GM19438 (cell line): ENCODE measurements at regions not wholly inside any gene's neighbourhood (a gene's known extent, or its start where the extent isn't known, plus 50 kb on each side); places are given as distances from the start of the nearest gene placed in this dataset.

Experiments
- ATAC-seq: cut with Tn5 transposase; IDR thresholded peaks from one replicate; pipeline ENCODE4 v1.9.1; 2021; ENCODE audit warnings: low read depth; ENCODE audit not compliant: unreplicated experiment

DNA sequence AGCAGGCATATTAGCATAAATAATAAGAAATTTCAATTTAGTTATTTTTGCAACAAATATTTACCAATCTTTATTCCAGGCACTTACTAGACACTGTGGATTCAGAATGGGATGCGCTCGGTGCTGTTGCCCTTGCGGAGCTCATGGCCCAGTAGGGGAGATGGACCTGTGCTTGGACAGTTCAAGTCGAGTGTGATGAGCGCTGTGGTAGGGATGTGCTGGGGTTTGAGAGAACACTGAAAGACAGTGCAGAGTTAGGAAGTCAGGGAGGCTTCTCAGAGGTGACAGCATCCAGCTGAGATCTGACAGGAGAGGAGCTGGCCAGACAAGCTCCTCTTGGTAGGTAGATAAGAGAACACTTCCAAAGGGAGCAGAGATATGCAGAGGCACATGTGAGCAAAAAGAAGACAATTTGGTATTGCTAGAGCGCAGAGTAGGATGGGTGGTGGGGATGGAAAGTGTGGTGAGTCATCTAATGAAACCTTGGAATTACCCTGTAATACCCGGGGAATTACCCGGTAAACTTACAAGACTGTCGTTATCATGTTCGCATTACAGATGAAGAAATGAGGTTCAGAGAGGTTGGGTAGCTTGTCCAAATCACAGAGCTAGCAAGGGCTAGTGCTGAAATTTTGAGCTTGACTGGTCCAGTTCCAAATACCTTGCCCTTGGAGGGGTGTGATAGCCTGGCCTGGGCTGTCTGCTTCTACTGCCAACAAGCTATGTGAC lies 298.1 kb upstream of the N4BP1 start:
- ATAC-seq: no peak

DNA sequence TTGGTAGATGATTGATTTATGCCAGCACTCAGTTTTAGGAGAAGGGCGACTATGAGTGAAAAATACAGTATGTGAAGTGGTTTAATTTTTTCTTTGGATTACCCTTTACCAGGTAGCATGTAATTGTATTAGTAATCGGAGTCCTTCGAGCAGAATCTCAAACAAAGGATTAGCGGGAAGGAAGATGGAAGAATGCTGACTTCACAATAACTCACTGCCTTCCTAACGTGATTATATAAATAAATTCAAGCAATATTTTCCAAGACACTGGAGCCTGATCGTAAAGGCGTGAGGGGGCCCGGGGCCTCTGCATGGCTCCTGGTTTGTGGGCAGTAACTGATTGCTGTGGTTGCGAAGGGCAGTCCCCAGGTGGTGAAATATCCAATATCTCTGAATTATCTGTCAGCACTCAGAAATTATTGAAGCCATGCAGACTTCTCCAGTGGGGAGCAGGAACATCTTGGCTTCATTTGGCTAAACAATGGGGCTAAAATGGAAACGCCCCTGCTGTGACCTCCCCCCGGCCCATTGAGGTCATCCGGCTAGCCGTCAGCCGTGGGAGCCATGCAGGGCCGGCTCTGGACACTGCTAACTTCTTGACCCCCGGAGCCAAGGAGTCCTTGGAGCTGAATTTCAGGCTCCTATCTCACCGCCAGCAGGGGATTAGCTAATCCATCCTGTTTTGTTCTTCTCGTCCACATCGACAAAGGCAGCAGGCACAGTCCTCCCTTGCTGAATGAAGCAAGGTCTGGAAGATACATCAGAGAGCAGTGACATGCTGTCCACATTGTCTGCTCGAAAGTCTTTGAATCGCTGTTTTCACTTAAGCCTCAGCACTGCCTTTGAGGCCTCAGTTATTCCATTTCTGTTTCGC lies 295.9 kb upstream of the N4BP1 start:
- no peak for ATAC-seq

DNA sequence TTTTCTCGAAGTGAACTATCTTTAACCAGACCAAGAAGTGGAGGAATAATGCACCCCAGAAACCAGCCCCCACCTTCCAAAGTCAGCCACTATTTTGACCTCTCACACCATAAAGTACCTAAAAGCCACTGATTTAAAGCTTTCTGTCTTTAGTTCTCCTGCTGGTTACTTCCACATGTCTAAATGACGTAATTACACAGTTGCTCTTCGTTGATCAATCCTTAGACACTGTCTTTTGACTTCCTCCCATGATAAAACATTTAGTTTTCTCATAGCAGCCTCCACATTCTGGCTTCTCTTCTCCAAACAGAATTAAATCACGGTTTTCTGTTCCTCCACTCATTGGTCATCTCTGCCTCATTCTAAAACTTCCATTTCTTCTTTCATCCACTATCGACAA lies 294.4 kb upstream of the N4BP1 start:
- ATAC-seq: no peak

DNA sequence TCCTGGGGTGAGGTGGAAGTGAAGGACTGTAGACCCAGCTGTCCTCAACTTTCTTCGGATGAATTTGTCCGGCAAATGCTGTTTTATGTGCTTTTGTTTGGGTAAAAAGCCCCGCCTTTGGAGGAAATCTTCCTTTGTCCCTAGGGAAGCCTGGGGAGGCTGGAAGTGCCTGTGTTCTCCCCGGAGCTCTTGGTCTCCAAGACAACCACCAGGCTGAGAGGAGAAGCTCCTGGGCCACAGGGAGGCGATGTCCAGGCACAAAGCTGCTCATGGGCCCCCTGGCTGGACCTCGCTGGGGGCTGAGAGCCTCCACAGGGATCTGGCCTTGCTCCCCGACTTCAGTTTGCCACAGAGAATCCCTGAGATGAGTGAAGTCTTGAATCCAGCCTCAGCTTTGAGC lies 293.1 kb upstream of the N4BP1 start:
- ATAC-seq: no peak

DNA sequence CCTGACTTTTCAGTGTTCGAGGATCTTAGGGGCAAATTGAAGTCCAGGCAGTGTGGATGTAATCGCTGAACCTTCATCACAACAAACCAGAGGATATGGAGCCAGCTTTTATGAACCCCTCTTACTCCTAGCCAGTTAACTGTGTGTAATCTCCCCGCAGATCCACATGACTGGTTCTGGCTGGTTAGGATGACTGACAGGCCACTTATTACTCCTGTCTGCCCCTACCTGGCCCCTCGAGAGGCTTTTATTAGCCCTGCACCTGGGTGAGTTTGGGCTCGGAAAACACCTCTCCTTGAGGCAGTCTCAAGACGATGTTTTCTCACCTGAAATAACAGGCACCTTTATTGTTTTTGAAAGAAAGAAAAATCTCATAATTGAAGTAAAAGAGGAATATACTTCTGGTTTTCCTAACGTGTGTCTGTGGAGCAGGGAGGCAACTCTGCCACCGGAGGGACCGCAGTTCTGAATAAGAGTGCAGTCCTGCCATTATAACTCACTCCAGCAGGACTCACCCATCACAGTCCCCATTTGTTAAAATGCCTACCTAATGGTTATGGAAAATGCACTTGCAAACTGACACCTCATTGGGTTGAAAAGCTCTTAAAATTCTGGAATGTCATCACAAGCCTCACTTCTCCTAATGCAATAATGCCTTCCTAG lies 291.9 kb upstream of the N4BP1 start:
- ATAC-seq: no peak

DNA sequence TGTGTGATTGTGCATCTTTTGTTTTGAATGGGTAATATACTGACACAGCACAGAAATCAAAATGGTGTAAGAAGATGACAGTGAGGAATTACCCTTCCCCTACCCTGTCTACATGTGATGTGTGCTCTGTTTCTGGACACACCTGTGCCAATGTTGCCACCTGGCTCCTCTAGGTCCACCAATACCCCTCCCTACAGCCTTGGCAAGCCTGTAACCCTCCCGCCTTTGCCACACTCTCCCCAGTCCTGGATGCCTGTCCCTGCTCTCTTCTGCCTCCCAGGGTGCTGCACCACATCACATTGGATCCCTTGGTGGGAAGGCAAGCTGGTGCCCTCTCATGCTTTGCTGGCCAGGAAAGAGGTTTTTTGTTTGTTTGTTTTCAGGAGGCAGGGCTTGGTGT lies 289.5 kb upstream of the N4BP1 start:
- ATAC-seq: no peak

DNA sequence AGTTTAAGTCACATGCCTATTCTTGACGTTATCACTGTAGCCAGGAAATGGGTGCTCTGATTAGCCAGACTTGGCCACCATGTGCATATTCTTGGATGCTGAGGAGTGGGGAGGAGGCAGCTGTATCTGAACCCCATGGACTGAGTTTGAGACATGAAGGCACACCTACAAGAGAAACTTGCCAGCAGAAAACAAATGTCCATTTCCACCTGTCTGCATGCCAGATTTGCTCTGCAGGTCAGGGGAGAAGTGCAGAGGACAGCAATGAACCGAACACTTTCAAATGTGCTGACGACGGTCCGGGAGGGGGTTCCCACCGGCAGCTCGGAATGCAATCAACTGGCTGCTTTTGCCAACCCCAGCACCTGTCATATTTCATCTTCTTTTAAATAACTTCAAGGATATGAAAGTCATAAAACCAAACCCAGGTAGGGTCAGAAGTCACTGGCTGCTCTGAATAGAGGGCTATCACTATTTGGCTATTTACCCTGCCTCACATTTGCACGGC lies 287.8 kb upstream of the N4BP1 start:
- no peak for ATAC-seq

DNA sequence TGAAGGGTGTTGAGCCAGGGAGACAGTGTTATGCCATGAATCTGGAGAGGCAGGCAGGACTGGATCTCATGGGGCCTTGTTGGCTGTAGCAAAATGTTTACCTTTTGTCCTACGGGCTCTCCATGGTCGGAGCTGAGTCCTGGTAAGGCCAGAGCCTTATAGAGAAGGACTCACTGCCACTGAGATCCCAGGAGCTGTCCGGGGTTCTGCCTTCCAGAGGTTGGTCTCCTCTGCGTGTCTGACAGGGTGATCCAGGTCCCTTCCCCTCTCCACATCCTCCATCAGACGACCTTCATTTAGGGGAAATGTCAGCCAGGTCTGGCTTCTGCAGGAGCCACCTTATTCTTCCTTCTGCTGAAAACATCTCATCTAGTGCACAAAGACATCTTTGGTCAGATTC lies 285.2 kb upstream of the N4BP1 start:
- no peak for ATAC-seq

DNA sequence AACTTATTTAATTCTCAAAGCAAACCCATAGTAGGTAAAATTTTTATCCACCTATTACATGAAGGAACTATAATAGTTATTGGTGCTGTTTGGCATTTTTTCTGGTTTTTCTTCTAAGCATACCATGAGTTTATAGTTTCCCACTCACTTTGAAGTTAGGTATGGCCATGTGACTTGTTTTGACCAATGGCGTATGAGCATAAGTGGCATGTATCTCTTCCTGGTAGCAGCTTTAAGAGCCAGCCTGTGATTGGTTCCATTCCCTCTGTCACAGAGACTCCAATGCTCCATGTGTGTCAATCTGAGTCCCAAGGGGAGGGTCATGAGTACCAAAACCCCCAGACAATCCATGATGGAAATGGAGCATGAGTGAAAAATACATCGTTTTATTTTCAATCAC lies 282.9 kb upstream of the N4BP1 start:
- ATAC-seq: no peak

DNA sequence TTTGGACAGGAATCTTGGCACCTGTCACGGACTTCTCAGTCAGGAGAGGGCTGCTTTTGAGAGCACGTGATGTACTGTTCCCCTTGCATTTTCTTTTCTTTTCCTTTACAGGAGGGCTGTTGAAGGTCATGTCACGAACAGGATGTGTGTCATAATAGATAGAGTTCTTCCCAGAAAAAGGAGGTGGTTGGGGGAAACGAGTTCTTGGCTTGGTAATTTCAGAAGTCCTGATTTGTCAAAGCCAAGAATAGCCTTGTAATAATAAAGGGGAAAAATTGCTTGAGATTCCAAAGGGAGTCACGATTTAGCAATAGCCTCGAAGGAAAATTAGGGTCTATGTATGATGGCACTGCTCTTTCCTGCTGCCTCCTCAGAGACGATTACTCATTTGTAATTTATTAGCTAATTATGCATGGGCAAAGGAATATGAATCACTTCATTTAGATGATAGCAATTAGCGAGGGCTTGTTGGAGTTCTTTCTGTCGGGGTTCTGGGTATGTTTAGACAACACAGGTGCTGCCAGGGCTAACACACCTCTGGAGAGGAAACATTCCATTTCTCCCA lies 277.7 kb upstream of the N4BP1 start:
- no peak for ATAC-seq

DNA sequence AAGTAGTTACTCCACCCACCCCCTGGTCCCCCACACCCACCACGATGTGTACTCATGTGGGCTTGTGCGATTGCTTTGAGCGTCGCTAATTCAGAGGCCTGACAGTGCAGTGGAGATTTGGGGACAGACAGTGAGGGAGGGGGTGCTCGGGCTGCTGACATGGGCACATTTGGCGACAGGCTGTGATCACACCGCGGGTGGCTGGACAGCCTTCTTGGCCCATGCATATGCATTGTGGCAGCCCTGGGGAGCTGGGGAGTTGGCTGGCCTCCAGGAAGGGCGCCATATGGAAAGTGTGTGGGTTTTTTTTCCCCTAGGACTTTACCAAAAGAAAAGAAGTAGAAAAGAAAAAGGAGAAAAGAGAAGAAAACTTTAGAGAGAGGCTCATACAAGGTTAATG lies 275.5 kb upstream of the N4BP1 start:
- ATAC-seq: no peak

DNA sequence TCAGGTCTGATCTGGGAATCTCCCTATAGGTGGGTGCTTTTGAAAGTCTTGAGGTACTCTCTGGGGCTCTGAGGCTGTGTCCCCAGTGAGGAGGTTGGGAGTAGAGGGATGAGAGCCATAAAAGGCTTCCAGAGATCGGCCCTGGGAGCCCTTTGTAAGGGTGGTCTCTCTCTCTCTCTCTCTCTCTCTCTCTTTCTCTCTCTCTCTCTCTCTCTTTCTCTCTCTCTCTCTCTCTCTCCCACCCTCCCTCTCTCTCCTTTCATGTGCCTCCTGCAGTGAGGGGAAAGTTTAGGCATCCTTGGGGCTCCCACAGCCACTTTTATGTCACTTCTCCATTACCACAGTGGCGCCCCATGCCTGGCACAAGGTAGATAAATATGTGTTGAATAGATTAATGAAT lies 271.3 kb upstream of the N4BP1 start:
- no peak for ATAC-seq

DNA sequence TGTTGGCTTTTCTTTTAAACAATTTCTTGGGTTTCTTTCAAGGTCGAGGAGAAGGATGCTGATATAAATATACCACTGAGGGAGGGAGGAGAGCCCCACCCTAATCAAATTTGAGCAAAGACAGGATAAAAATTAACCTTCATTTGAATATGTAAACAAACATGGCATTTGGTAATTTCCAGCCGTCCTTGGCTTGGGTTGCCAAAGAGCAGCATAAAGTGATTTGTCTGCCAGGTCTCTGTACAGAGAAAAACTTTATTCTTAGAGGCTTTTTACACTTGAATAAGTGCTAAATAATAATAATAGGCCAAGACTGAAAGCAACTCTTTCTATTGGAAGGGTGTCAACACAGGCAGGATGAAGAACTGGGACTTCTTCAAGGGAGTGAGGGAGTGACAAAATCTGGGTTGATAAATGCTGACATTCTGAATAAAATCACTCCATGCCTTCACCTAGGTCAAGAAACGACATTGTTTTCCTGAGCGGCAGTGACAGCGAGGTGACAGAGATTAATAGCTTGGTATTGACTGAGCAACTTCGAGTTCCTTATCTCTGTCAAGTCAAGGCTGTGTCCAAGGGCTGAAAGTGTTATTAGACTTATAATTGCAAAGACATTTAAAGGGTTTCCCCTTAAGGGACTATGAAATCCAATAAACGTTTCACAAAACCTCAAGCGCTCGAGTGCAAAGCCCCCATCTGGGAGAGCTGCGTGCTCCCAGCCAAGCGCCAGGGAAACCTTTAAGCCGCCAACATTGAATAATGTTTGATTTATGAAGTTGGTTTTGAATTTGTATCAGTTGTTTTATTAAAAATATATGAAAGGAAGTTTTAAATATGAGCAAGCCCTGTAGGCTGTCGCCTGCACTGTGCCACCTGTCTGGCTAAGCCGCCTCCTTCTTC lies 269.5 kb upstream of the N4BP1 start:
- ATAC-seq: no peak

DNA sequence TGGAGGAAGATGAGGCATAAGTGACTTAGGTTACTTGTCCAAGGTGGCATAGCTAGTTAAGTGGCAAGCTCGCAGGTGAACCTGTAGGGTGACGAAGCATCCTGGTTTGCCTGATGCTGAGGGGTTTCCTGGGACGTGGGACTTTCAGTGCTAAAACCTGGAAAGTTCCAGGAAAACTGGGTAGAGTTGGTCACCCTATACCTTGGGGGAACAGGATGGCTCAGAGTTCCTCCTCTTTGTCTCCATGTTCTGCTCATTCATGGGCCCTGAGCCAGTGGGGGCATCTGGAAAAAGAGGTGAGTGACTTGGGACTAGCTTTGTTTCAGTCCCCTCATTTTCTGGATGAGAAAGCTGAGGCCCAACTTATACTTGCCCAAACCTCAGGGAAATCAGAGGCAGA lies 268.0 kb upstream of the N4BP1 start:
- no peak for ATAC-seq

DNA sequence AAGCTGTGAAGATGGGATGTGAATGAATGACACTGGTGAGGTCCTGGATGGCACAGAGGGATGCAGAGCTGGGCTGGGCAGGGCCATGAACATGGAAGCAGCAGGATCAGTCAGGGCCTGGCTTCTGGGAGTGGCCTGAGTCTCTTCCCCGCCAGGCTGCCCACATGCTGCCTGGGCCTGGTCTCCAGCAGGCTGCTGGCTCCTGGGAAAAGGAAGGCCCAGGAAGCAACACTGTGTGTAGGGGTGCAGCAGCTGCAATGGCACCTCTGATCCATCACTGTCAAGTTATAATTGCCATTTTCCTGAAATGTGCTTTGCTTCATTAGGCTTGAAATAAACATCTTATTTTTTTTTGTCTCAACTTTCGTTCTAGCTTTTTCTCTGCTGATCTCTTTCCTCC lies 260.2 kb upstream of the N4BP1 start:
- ATAC-seq: no peak

DNA sequence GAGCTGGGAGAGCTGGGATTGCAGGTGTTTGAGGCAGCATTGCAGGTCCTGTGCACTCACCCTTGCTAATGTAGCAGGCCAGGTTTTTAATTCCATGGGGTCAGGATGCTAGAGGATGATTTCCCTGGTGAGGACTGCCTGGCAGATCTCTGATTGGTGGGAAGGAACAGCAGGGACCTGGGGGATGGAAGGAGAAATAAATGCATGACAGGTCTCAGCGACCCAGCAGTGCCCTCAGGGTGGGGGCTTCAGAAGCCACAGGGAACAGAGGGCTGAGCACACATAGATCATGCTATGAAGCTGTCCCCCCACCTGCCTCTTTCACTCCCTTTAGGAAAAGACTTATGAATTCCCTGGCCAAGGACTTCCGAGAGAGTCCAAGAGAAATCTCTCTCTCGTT lies 255.5 kb upstream of the N4BP1 start:
- ATAC-seq: no peak

DNA sequence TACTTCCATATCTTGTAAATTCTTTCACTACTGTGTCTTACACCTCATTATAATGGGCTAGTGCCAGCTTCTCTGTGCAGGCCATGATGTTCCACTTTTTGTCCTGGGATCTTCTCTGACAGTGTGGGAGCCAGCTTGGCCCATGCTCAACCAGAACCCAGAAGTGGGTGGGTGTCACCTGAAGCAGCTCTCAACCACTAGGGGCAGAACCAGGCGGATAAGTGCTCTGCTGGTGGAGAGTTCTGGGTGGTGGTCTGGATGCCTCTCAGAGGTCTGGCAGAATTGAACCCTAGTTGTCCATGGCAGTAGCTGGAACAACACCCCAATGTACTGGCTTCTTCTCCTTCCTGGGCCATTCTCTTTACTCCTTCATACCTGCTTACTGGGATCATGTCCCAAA lies 254.1 kb upstream of the N4BP1 start:
- no peak for ATAC-seq

DNA sequence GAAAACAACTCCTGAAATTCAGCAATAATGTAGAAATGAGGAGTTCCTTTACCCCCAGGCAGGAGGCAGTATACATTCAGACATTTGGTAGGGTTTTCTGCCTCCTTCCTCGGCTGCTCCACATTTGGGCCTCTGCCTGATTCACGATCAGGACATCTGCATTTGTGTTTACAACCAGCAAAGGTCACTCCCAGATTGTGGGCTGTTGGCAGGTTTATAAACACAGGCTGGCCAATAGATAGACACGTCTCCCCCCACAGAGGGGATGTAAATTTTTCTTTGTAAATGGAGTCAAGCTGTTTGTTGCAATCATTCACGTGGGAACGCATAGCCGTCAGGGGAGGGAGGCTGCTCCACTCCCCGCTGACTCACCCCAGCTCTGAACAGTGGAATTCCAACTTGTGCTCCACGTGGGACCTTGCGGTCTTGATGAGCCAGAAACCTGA lies 252.1 kb upstream of the N4BP1 start:
- ATAC-seq: no peak

DNA sequence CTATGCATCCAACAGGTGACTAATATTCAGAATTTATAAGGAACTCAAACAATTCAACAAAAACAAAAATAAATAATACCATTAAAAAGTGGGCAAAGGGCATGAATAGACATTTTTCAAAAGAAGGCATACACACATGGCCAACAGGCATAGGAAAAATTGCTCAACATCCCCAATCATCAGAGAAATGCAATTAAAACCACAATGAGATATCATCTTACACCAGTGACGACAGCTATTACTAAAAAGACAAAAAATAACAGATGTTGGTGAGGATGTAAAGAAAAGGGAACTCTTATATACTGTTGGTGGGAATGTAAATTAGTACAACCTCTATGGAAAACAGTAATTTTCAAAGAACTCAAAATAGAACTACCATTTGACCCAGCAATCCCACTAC lies 250.4 kb upstream of the N4BP1 start:
- no peak for ATAC-seq

DNA sequence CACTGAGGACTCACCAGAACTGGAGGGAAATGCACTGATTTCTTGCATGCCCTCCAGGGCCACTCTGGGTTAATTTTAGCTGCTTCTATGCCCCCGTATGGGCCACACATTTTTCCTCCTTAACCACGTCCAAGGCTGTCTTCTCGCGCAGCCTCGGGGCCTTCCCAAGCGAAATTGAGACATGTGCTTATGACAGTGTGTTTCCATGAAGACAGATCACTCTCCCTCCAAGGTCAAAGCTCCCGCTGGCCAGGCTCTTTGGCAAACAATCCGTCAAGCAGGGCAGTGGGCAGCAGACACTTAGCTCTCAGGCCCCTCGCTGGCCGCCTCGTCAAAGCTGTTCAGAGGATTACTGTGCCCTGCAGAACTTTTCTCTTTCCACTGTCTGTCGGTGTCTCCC lies 243.0 kb upstream of the N4BP1 start:
- ATAC-seq: no peak
